ENCODE measurements at regions not wholly inside any gene's neighbourhood (a gene's known extent, or its start where the extent isn't known, plus 50 kb on each side); places are given as distances from the start of the nearest gene placed in this dataset.

DNA sequence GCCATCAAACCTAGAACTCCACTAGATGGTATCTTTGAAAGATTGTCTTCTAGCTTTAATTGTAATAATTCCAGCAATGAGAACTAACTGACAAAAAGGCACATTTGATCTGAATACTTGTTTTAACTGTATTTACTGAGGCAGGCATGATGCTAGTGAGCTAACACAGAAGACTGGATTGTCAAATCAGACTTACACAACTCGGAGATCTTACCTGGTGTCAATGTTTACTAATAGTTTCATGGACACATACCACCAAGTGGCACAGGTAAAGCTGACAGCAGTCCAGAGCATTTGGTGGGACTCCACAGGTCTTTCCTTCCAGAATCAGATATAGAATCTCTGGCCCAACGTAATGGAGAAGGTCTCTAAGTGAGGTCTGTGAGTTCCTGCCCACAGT, 229.9 kb upstream of the BOD1L1 start:
- TF ChIP-seq, protein P1, sequence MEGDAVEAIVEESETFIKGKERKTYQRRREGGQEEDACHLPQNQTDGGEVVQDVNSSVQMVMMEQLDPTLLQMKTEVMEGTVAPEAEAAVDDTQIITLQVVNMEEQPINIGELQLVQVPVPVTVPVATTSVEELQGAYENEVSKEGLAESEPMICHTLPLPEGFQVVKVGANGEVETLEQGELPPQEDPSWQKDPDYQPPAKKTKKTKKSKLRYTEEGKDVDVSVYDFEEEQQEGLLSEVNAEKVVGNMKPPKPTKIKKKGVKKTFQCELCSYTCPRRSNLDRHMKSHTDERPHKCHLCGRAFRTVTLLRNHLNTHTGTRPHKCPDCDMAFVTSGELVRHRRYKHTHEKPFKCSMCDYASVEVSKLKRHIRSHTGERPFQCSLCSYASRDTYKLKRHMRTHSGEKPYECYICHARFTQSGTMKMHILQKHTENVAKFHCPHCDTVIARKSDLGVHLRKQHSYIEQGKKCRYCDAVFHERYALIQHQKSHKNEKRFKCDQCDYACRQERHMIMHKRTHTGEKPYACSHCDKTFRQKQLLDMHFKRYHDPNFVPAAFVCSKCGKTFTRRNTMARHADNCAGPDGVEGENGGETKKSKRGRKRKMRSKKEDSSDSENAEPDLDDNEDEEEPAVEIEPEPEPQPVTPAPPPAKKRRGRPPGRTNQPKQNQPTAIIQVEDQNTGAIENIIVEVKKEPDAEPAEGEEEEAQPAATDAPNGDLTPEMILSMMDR (IDR thresholded peaks at IDR 0.05), result no peak
- no peak for TF ChIP-seq POLR2A (IDR thresholded peaks at IDR 0.05)
